ENCODE measurements at regions not wholly inside any gene's neighbourhood (a gene's known extent, or its start where the extent isn't known, plus 50 kb on each side); places are given as distances from the start of the nearest gene placed in this dataset.

GRCh38 chr11:70742553-70743291 is 344.4 kb downstream of the CTTN start:
- no peak for TF ChIP-seq USF1 (IDR thresholded peaks at IDR 0.05)
- TF ChIP-seq EGR1 (IDR thresholded peaks at IDR 0.05), result no peak
- TF ChIP-seq CREB1 (IDR thresholded peaks at IDR 0.05; ENCODE audit: low read depth), result no peak
- TF ChIP-seq MAX (IDR thresholded peaks at IDR 0.05), result no peak
- no peak for TF ChIP-seq TCF12 (IDR thresholded peaks at IDR 0.05; ENCODE audit: low read depth)

GRCh38 chr11:70743329-70743728 is 345.0 kb downstream of the CTTN start:
- TF ChIP-seq USF1 (IDR thresholded peaks at IDR 0.05) (no peak), EGR1 (IDR thresholded peaks at IDR 0.05) (no peak), EP300 (IDR thresholded peaks at IDR 0.05; ENCODE audit: borderline replicate concordance) (no peak), RAD21 (IDR thresholded peaks at IDR 0.05; ENCODE audit: low read depth) (no peak), FOXM1 (IDR thresholded peaks at IDR 0.05; ENCODE audit: borderline replicate concordance, low read depth) (no peak), REST (IDR thresholded peaks at IDR 0.05; ENCODE audit: low read depth) (no peak), YY1 (IDR thresholded peaks at IDR 0.05; ENCODE audit: low read depth) (no peak), TAF1 (IDR thresholded peaks at IDR 0.05; ENCODE audit: low read depth) (no peak), CREB1 (IDR thresholded peaks at IDR 0.05; ENCODE audit: low read depth) (no peak), MAX (IDR thresholded peaks at IDR 0.05) (no peak), TEAD4 (IDR thresholded peaks at IDR 0.05) (no peak), ZBTB7A (IDR thresholded peaks at IDR 0.05; ENCODE audit: low read depth) (no peak), NFIC (IDR thresholded peaks at IDR 0.05) (no peak), CEBPB (IDR thresholded peaks at IDR 0.05) (no peak), TCF12 (IDR thresholded peaks at IDR 0.05; ENCODE audit: low read depth) (no peak)

GRCh38 chr11:70743941-70744351 is 345.6 kb downstream of the CTTN start:
- TF ChIP-seq NFIC (IDR thresholded peaks at IDR 0.05), result no peak
- TF ChIP-seq YY1 (IDR thresholded peaks at IDR 0.05; ENCODE audit: low read depth), result no peak
- TF ChIP-seq FOXM1 (IDR thresholded peaks at IDR 0.05; ENCODE audit: borderline replicate concordance, low read depth), result no peak
- TF ChIP-seq REST (IDR thresholded peaks at IDR 0.05; ENCODE audit: low read depth), result no peak
- no peak for TF ChIP-seq RAD21 (IDR thresholded peaks at IDR 0.05; ENCODE audit: low read depth)
- no peak for TF ChIP-seq EGR1 (IDR thresholded peaks at IDR 0.05)
- no peak for TF ChIP-seq CREB1 (IDR thresholded peaks at IDR 0.05; ENCODE audit: low read depth)
- no peak for TF ChIP-seq TEAD4 (IDR thresholded peaks at IDR 0.05)

- no peak for TF ChIP-seq TEAD4 (IDR thresholded peaks at IDR 0.05)
- no peak for TF ChIP-seq MAX (IDR thresholded peaks at IDR 0.05)
- no peak for TF ChIP-seq NFIC (IDR thresholded peaks at IDR 0.05)
- TF ChIP-seq ZBTB7A (IDR thresholded peaks at IDR 0.05; ENCODE audit: low read depth), result no peak
- TF ChIP-seq REST (IDR thresholded peaks at IDR 0.05; ENCODE audit: low read depth), result no peak
- TF ChIP-seq TCF12 (IDR thresholded peaks at IDR 0.05; ENCODE audit: low read depth), result no peak
- TF ChIP-seq USF1 (IDR thresholded peaks at IDR 0.05), result no peak
- no peak for TF ChIP-seq EGR1 (IDR thresholded peaks at IDR 0.05)
- TF ChIP-seq EP300 (IDR thresholded peaks at IDR 0.05; ENCODE audit: borderline replicate concordance), result no peak
- TF ChIP-seq FOXM1 (IDR thresholded peaks at IDR 0.05; ENCODE audit: borderline replicate concordance, low read depth), result no peak
- no peak for TF ChIP-seq CREB1 (IDR thresholded peaks at IDR 0.05; ENCODE audit: low read depth)
- TF ChIP-seq CEBPB (IDR thresholded peaks at IDR 0.05), result no peak
- TF ChIP-seq RAD21 (IDR thresholded peaks at IDR 0.05; ENCODE audit: low read depth), result no peak
- no peak for TF ChIP-seq YY1 (IDR thresholded peaks at IDR 0.05; ENCODE audit: low read depth)
- TF ChIP-seq TAF1 (IDR thresholded peaks at IDR 0.05; ENCODE audit: low read depth), result no peak
Measured at GRCh38 chr11:70744396-70745185, 346.3 kb downstream of the CTTN start.
